AG09319 (cell line): ENCODE measurements at regions not wholly inside any gene's neighbourhood (a gene's known extent, or its start where the extent isn't known, plus 50 kb on each side); places are given as distances from the start of the nearest gene placed in this dataset.

Experiments used
- DNase-seq: peaks from one replicate; pipeline ENCODE4 v3.0.0-alpha.2; 2010; ENCODE audit warnings: low read depth; ENCODE audit errors: extremely low read depth
- TF ChIP-seq, protein P1 (sequence below): IDR thresholded peaks from 2 replicates; pipeline ENCODE4 v1.5.1; 2011; ENCODE audit warnings: low read depth, mild to moderate bottlenecking, inconsistent platforms, low read length, moderate library complexity

DNA sequence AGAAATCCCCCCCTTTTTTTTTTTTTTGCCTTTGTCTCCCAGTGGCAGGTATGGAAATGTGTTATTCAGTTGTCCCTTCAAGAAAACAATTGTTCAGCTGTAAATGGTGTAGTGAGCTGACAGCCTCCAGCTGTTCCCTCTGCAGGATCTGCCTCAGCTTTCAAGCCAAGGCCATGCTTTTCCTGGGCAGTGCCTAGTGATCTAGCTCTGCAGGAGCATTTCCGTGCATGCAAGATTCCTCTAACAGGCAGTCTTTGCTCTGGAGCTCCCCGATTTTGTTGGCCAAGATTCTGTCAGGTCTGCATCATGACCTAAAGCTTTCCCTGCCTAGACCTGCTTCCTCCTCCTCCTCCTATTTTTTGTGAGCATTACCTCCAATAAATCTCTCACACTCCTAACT is 300.7 kb upstream of the UBE2E3 start:
- TF ChIP-seq, protein P1, sequence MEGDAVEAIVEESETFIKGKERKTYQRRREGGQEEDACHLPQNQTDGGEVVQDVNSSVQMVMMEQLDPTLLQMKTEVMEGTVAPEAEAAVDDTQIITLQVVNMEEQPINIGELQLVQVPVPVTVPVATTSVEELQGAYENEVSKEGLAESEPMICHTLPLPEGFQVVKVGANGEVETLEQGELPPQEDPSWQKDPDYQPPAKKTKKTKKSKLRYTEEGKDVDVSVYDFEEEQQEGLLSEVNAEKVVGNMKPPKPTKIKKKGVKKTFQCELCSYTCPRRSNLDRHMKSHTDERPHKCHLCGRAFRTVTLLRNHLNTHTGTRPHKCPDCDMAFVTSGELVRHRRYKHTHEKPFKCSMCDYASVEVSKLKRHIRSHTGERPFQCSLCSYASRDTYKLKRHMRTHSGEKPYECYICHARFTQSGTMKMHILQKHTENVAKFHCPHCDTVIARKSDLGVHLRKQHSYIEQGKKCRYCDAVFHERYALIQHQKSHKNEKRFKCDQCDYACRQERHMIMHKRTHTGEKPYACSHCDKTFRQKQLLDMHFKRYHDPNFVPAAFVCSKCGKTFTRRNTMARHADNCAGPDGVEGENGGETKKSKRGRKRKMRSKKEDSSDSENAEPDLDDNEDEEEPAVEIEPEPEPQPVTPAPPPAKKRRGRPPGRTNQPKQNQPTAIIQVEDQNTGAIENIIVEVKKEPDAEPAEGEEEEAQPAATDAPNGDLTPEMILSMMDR, result no peak
- DNase-seq, result no peak

DNA sequence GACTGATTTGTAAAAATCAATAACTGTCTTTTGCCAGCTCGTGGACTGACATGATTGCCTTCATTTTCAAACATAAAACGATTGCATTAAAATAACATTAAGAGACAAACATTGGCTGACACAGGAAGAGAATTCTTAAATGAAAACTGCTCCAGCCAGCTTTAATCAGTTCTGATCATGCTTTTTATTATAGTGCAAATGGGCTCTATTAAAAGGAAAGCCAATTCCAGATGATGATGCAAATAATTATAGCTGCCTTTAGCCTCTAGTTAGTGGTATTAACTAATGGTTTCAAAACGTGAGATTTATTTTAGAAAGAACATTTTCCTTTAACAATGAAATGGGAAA is 301.8 kb upstream of the UBE2E3 start:
- TF ChIP-seq, protein P1, result no peak

DNA sequence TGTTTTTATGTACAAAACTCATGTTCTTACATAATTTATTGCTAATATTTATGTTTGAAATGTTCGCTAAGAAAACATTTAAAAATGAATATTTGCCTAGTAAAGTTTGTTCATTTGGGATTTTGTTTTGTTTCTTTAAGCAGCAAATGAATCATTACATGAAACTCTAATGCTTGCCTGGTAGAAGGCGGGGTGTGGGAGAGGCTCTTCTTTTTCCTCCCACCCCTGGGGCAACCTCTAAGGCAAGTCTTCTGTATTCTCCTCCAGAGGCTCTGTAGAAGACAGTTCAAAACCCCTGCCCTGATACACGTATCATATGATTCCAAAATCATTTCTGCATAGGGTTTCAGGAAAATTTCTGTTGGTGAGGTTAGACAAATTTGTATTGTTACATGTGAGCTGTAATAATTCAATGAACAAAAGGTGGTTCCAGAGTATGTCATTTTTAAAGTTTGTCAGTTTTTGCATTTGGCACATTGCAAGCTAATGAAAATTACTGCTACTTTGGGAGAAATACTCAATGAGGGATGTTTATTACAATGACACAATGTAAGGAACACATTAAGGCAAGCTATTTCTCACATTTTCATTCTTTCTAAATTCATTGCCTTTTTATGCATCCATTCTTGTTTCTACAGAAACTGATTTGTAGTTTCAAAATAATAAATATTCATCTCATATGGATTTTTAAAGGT is 302.3 kb upstream of the UBE2E3 start:
- TF ChIP-seq, protein P1, result no peak
- DNase-seq, result no peak

More for the DNA sequence above, 301.8 kb upstream of the UBE2E3 start:
- DNase-seq, result no peak

DNA sequence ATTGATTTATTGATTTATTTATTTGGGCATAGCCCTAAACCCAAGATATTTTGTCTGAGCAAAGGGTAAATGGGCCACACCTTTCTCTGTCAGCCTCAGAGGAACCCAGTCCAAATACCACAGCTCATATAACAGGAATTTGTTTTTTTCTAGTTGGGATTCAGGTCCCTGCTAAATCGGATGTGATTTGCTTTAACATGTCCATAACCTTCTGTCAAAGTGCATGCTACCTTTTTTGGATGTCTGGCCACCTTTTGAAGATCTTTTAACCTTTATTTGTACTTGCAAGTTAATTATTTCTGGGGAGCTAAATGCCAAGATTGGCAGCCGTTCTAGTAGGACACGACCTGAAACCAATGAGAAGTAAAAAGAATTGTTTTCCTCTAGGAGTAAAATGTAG is 303.2 kb upstream of the UBE2E3 start:
- TF ChIP-seq, protein P1, result no peak

DNA sequence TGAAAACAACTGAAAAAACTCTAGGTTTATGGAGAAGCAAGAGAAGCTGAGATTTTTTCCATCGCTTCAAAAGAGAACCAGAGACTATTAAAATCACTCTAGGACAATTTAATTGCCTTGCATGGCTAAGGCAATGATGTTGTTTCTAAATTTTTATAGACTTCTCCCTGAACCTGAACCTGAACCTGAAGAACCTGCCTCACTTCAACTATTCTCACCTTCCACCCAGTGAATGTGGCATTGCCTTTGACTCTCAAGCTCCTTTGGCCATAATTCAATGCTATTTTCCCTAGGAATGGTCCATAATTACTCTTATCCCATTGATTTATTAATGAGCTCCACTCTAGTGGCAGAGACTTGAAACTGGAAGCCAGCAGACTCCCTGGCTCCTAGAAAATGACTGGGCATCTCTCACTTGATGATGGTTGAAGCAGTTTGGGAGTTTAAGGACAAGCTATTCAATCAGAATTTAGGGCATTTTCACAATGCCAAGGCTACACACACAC is 303.8 kb upstream of the UBE2E3 start:
- TF ChIP-seq, protein P1, result no peak
- DNase-seq, result no peak

More for the DNA sequence above, 303.2 kb upstream of the UBE2E3 start:
- DNase-seq, result no peak

DNA sequence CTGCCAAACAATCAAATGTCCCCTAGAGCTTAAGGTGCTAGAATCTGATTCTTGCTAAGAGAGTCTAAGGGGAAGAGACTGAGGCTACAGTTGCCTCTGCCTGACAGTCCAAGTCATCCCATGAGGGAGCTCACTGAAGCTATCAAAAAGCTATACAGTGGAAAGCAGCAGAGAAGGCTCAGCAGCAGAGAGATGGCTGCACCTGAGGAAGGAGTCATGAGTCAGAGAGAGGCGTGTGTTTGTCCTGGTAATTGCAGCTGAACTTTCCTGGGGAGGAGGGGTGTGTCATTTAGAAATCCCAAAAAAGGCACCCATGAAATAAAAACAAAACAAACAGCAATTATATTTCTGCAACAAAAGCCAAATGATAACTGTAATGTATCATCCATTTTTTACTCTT is 305.2 kb upstream of the UBE2E3 start:
- DNase-seq, result no peak
- TF ChIP-seq, protein P1, result no peak

DNA sequence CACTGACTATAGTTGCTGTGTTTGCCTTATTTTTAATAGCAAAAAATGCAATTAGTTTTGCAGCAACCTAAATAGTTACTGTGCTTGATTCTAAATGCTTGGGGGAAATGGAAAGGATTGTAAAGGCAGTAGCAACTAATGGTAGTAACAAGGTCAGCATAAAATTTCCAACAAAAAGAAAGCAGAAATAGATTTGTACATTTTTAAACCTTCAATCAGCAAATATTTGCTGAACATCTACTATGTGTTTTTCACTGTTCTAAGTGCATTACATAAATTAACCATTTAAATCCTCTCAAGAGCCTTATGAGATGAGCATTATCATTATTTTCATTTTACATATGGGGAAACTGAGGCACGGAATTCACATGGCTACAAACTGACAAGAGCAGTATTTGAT is 308.0 kb upstream of the UBE2E3 start:
- DNase-seq, result no peak
- TF ChIP-seq, protein P1, result no peak
